ENCODE measurements at regions not wholly inside any gene's neighbourhood (a gene's known extent, or its start where the extent isn't known, plus 50 kb on each side); places are given as distances from the start of the nearest gene placed in this dataset.

- no peak for TF ChIP-seq RAD21 (conservative IDR thresholded peaks at IDR 0.05)
- no peak for TF ChIP-seq EZH2 (IDR thresholded peaks at IDR 0.05; ENCODE audit: borderline replicate concordance, insufficient read depth, low read length, poor library complexity, severe bottlenecking)
Observed at GRCh38 chr6:100112855-100113508, 119.0 kb upstream of the MCHR2 start.
